ENCODE measurements at regions not wholly inside any gene's neighbourhood (a gene's known extent, or its start where the extent isn't known, plus 50 kb on each side); places are given as distances from the start of the nearest gene placed in this dataset.

- Histone ChIP-seq H3K27me3 (ENCODE audit: control insufficient read depth in 2 of 2, insufficient read depth in 2 of 2, low read length in 2 of 2) (no peaks in the 10 kb centered on the region), H4K20me1 (replicated peaks; ENCODE audit: control insufficient read depth, extremely low read depth, insufficient read depth, low read length) (no peaks in the 10 kb centered on the region), H2AFZ (ENCODE audit: low read depth, low read length) (no peak overlapping the region), H3K9me3 (replicated peaks; ENCODE audit: control insufficient read depth, insufficient read depth, low read length) (no peaks in the 10 kb centered on the region), H3K4me3 (replicated peaks in 1 of 3; ENCODE audit: insufficient read depth in 1 of 3, low read depth in 1 of 3, low read length in 3 of 3) (no peak overlapping the region), H3K9ac (replicated peaks; ENCODE audit: extremely low read depth, insufficient read depth, low read length) (no peak overlapping the region), H3K36me3 (ENCODE audit: control insufficient read depth in 2 of 2, extremely low read depth in 1 of 2, insufficient read depth in 2 of 2, low read length in 2 of 2) (no peaks in the 10 kb centered on the region), H3K4me2 (ENCODE audit: insufficient read depth, low read length) (no peak overlapping the region), H3K27ac (ENCODE audit: insufficient read depth, low read depth, low read length) (no peak overlapping the region), H3K9me1 (replicated peaks; ENCODE audit: control insufficient read depth, extremely low read depth, insufficient read depth, low read length) (no peaks in the 10 kb centered on the region), H3K79me2 (ENCODE audit: control insufficient read depth, insufficient read depth, low read length) (no peaks in the 10 kb centered on the region), H3K4me1 (ENCODE audit: control insufficient read depth, extremely low read depth, insufficient read depth, low read length) (no peaks in the 10 kb centered on the region)
- POLR2A ChIA-PET: no interaction called here
- dilution Hi-C loops (cut with MboI; ENCODE audit: extremely low pct_ligation_motif_present, low sequenced_read_pairs) (no loop called here), intact Hi-C loops (cut with micrococcal nuclease) (loop anchor here (2.0 to 5.0 kb wide), 2 partner anchors 213 to 774 kb away; no protein-coding TSS in a partner anchor)
- no TSS peak for BruUV-seq (replicated peaks)
- CTCF ChIA-PET: interaction anchor here (0.8 to 1.1 kb wide), 3 partner anchors 212 to 774 kb away, joined by 3 to 9 read pairs (median 4); no protein-coding TSS in a partner anchor
- TF ChIP-seq CTCF (IDR thresholded peaks at IDR 0.05; ENCODE audit: extremely low read depth in 1 of 2, insufficient read depth in 1 of 2, low read depth in 1 of 2, low read length in 2 of 2) (peak; percentile 4 to 22), MYC (IDR thresholded peaks at IDR 0.05; ENCODE audit: low read depth, low read length) (no peak)
- DNase-seq (ENCODE audit: low read depth, low spot score) (peak; percentile 34), FAIRE-seq (no peak)
Observed at GRCh38 chr13:70310396-70311119, 202.3 kb upstream of the KLHL1 start.

- CTCF ChIA-PET: no interaction called here
- intact Hi-C loops (cut with micrococcal nuclease): no loop called here
Observed at GRCh38 chr13:70297189-70297616, 189.0 kb upstream of the KLHL1 start.

More at GRCh38 chr13:70297189-70297616, 189.0 kb upstream of the KLHL1 start:
- Histone ChIP-seq H3K36me3 (ENCODE audit: control insufficient read depth in 2 of 2, extremely low read depth in 1 of 2, insufficient read depth in 2 of 2, low read length in 2 of 2) (no peaks in the 10 kb centered on the region), H4K20me1 (replicated peaks; ENCODE audit: control insufficient read depth, extremely low read depth, insufficient read depth, low read length) (no peaks in the 10 kb centered on the region), H3K4me1 (ENCODE audit: control insufficient read depth, extremely low read depth, insufficient read depth, low read length) (no peaks in the 10 kb centered on the region), H3K9me3 (replicated peaks; ENCODE audit: control insufficient read depth, insufficient read depth, low read length) (no peaks in the 10 kb centered on the region), H2AFZ (ENCODE audit: low read depth, low read length) (no peak overlapping the region), H3K27ac (ENCODE audit: insufficient read depth, low read depth, low read length) (no peak overlapping the region), H3K4me3 (replicated peaks in 1 of 3; ENCODE audit: insufficient read depth in 1 of 3, low read depth in 1 of 3, low read length in 3 of 3) (no peak overlapping the region), H3K79me2 (ENCODE audit: control insufficient read depth, insufficient read depth, low read length) (no peaks in the 10 kb centered on the region), H3K4me2 (ENCODE audit: insufficient read depth, low read length) (no peak overlapping the region), H3K27me3 (ENCODE audit: control insufficient read depth in 2 of 2, insufficient read depth in 2 of 2, low read length in 2 of 2) (no peaks in the 10 kb centered on the region), H3K9ac (replicated peaks; ENCODE audit: extremely low read depth, insufficient read depth, low read length) (no peak overlapping the region), H3K9me1 (replicated peaks; ENCODE audit: control insufficient read depth, extremely low read depth, insufficient read depth, low read length) (no peaks in the 10 kb centered on the region)
- FAIRE-seq: no peak
- dilution Hi-C loops (cut with MboI; ENCODE audit: extremely low pct_ligation_motif_present, low sequenced_read_pairs): no loop called here
- TF ChIP-seq JUN (IDR thresholded peaks at IDR 0.05; ENCODE audit: borderline replicate concordance, insufficient read depth, insufficient read length, low read depth) (no peak), MAX (IDR thresholded peaks at IDR 0.05; ENCODE audit: insufficient read depth, insufficient read length) (no peak), MYC (IDR thresholded peaks at IDR 0.05; ENCODE audit: low read depth, low read length) (no peak), EZH2 (IDR thresholded peaks at IDR 0.05; ENCODE audit: borderline replicate concordance, low read depth, low read length, severe bottlenecking) (no peak), POLR2A (IDR thresholded peaks at IDR 0.05; ENCODE audit: low read depth, low read length) (no peak), FOS (IDR thresholded peaks at IDR 0.05; ENCODE audit: borderline replicate concordance, insufficient read depth, low read length) (no peak), CTCF (IDR thresholded peaks at IDR 0.05; ENCODE audit: extremely low read depth in 1 of 2, insufficient read depth in 1 of 2, low read depth in 1 of 2, low read length in 2 of 2) (no peak)
- POLR2A ChIA-PET: no interaction called here
- no peak for DNase-seq (ENCODE audit: low read depth, low spot score)
- BruUV-seq (replicated peaks): no TSS peak
